ENCODE measurements at regions not wholly inside any gene's neighbourhood (a gene's known extent, or its start where the extent isn't known, plus 50 kb on each side); places are given as distances from the start of the nearest gene placed in this dataset.

- TF ChIP-seq CTCF (IDR thresholded peaks at IDR 0.05) (no peak), POLR2A (IDR thresholded peaks at IDR 0.05) (no peak), POLR2AphosphoS5 (IDR thresholded peaks at IDR 0.05) (no peak)
These were observed 59.9 kb upstream of the GPR6 start for GRCh38 chr6:109918227-109918626.
